ENCODE measurements at regions not wholly inside any gene's neighbourhood (a gene's known extent, or its start where the extent isn't known, plus 50 kb on each side); places are given as distances from the start of the nearest gene placed in this dataset.

DNA sequence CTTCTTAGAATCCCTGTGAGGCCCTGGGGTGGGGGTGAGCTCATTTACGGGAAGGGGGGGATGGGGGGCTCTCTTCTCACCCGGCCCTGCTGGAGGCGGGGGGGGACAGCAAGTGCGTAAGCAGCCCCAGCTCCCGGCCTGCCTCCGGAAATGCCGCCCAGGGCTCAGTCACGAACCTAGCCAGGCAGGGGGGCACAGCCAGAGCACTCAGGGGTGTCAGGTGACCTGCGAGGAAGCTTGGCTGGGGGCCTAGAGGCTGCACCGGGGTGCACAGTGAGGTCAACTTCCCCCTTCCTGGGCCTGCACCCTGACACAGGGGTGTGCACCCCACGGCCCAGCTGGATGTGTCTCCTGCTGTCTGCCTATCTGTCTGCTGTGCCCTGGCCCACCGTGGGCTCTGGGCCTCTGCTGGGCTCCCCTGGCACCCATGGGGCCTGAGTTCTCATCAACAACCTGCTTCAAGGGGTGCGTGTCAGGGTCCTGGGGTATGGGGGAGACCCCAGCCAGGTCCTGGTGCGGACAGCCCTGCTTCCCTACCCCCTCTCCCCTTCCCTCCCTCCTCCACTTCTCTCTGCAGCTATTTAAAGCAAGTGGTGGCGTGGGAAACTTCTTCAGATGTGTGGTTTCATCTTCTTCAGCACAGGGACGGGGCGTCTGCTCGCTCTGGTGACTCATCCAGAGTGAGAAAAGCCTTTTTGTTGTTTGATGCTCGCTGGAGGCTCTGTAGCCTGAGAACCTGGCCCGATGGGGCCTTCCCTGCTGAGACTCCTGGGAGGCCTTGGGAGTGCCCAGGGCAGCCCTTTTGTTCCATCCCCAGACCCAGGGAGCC is 92.5 kb upstream of the RUNX3 start (continued):
- TF ChIP-seq, protein P1, sequence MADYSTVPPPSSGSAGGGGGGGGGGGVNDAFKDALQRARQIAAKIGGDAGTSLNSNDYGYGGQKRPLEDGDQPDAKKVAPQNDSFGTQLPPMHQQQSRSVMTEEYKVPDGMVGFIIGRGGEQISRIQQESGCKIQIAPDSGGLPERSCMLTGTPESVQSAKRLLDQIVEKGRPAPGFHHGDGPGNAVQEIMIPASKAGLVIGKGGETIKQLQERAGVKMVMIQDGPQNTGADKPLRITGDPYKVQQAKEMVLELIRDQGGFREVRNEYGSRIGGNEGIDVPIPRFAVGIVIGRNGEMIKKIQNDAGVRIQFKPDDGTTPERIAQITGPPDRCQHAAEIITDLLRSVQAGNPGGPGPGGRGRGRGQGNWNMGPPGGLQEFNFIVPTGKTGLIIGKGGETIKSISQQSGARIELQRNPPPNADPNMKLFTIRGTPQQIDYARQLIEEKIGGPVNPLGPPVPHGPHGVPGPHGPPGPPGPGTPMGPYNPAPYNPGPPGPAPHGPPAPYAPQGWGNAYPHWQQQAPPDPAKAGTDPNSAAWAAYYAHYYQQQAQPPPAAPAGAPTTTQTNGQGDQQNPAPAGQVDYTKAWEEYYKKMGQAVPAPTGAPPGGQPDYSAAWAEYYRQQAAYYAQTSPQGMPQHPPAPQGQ (CRISPR knock-in tag; IDR thresholded peaks at IDR 0.05; ENCODE audit: borderline replicate concordance) = no peak
- TF ChIP-seq PHF8 (CRISPR knock-in tag; IDR thresholded peaks at IDR 0.05) = no peak
- no peak for TF ChIP-seq HMG20B (CRISPR knock-in tag; conservative IDR thresholded peaks at IDR 0.05)
- TF ChIP-seq, protein P2, sequence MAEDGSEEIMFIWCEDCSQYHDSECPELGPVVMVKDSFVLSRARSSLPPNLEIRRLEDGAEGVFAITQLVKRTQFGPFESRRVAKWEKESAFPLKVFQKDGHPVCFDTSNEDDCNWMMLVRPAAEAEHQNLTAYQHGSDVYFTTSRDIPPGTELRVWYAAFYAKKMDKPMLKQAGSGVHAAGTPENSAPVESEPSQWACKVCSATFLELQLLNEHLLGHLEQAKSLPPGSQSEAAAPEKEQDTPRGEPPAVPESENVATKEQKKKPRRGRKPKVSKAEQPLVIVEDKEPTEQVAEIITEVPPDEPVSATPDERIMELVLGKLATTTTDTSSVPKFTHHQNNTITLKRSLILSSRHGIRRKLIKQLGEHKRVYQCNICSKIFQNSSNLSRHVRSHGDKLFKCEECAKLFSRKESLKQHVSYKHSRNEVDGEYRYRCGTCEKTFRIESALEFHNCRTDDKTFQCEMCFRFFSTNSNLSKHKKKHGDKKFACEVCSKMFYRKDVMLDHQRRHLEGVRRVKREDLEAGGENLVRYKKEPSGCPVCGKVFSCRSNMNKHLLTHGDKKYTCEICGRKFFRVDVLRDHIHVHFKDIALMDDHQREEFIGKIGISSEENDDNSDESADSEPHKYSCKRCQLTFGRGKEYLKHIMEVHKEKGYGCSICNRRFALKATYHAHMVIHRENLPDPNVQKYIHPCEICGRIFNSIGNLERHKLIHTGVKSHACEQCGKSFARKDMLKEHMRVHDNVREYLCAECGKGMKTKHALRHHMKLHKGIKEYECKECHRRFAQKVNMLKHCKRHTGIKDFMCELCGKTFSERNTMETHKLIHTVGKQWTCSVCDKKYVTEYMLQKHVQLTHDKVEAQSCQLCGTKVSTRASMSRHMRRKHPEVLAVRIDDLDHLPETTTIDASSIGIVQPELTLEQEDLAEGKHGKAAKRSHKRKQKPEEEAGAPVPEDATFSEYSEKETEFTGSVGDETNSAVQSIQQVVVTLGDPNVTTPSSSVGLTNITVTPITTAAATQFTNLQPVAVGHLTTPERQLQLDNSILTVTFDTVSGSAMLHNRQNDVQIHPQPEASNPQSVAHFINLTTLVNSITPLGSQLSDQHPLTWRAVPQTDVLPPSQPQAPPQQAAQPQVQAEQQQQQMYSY (CRISPR knock-in tag; IDR thresholded peaks at IDR 0.05) = no peak
- no peak for TF ChIP-seq GTF2F1 (IDR thresholded peaks at IDR 0.05; ENCODE audit: low read length)
- no peak for TF ChIP-seq ZNF773 (CRISPR knock-in tag; IDR thresholded peaks at IDR 0.05; ENCODE audit: borderline replicate concordance)
- no peak for TF ChIP-seq SP5 (CRISPR knock-in tag; IDR thresholded peaks at IDR 0.05; ENCODE audit: borderline replicate concordance, low read depth)
- no peak for TF ChIP-seq NFYB (CRISPR knock-in tag; IDR thresholded peaks at IDR 0.05)
- peak; percentile 60; the same call in 1 of the 2 replicates for TF ChIP-seq EED (CRISPR knock-in tag; IDR thresholded peaks at IDR 0.05)
- TF ChIP-seq, protein P3, sequence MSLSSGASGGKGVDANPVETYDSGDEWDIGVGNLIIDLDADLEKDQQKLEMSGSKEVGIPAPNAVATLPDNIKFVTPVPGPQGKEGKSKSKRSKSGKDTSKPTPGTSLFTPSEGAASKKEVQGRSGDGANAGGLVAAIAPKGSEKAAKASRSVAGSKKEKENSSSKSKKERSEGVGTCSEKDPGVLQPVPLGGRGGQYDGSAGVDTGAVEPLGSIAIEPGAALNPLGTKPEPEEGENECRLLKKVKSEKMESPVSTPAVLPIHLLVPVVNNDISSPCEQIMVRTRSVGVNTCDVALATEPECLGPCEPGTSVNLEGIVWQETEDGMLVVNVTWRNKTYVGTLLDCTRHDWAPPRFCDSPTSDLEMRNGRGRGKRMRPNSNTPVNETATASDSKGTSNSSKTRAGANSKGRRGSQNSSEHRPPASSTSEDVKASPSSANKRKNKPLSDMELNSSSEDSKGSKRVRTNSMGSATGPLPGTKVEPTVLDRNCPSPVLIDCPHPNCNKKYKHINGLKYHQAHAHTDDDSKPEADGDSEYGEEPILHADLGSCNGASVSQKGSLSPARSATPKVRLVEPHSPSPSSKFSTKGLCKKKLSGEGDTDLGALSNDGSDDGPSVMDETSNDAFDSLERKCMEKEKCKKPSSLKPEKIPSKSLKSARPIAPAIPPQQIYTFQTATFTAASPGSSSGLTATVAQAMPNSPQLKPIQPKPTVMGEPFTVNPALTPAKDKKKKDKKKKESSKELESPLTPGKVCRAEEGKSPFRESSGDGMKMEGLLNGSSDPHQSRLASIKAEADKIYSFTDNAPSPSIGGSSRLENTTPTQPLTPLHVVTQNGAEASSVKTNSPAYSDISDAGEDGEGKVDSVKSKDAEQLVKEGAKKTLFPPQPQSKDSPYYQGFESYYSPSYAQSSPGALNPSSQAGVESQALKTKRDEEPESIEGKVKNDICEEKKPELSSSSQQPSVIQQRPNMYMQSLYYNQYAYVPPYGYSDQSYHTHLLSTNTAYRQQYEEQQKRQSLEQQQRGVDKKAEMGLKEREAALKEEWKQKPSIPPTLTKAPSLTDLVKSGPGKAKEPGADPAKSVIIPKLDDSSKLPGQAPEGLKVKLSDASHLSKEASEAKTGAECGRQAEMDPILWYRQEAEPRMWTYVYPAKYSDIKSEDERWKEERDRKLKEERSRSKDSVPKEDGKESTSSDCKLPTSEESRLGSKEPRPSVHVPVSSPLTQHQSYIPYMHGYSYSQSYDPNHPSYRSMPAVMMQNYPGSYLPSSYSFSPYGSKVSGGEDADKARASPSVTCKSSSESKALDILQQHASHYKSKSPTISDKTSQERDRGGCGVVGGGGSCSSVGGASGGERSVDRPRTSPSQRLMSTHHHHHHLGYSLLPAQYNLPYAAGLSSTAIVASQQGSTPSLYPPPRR (CRISPR knock-in tag; IDR thresholded peaks at IDR 0.05; ENCODE audit: borderline replicate concordance) = no peak
- TF ChIP-seq, protein P4, sequence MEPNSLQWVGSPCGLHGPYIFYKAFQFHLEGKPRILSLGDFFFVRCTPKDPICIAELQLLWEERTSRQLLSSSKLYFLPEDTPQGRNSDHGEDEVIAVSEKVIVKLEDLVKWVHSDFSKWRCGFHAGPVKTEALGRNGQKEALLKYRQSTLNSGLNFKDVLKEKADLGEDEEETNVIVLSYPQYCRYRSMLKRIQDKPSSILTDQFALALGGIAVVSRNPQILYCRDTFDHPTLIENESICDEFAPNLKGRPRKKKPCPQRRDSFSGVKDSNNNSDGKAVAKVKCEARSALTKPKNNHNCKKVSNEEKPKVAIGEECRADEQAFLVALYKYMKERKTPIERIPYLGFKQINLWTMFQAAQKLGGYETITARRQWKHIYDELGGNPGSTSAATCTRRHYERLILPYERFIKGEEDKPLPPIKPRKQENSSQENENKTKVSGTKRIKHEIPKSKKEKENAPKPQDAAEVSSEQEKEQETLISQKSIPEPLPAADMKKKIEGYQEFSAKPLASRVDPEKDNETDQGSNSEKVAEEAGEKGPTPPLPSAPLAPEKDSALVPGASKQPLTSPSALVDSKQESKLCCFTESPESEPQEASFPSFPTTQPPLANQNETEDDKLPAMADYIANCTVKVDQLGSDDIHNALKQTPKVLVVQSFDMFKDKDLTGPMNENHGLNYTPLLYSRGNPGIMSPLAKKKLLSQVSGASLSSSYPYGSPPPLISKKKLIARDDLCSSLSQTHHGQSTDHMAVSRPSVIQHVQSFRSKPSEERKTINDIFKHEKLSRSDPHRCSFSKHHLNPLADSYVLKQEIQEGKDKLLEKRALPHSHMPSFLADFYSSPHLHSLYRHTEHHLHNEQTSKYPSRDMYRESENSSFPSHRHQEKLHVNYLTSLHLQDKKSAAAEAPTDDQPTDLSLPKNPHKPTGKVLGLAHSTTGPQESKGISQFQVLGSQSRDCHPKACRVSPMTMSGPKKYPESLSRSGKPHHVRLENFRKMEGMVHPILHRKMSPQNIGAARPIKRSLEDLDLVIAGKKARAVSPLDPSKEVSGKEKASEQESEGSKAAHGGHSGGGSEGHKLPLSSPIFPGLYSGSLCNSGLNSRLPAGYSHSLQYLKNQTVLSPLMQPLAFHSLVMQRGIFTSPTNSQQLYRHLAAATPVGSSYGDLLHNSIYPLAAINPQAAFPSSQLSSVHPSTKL (CRISPR knock-in tag; IDR thresholded peaks at IDR 0.05) = no peak
- no peak for TF ChIP-seq IKZF1 (IDR thresholded peaks at IDR 0.05)
- no peak for TF ChIP-seq RNF2 (conservative IDR thresholded peaks at IDR 0.05; ENCODE audit: low read depth)
- no peak for TF ChIP-seq TMF1 (CRISPR knock-in tag; IDR thresholded peaks at IDR 0.05; ENCODE audit: low read depth)
- no peak for TF ChIP-seq ZNF607 (CRISPR knock-in tag; IDR thresholded peaks at IDR 0.05; ENCODE audit: borderline replicate concordance)

Data from HepG2 (cell line).